SK-N-SH (cell line): ENCODE measurements at regions not wholly inside any gene's neighbourhood (a gene's known extent, or its start where the extent isn't known, plus 50 kb on each side); places are given as distances from the start of the nearest gene placed in this dataset.

Source experiments
- CTCF ChIA-PET: fragments of 300-600, 350-600 bp; formaldehyde crosslinking; extraction: SDS; loops from one replicate; lab custom pipeline; 2021; lab: Yijun Ruan, JAX
- POLR2A ChIA-PET: fragments of 350-600 bp; sonication (Branson Sonifier 250); formaldehyde crosslinking; extraction: SDS; loops from one replicate; lab custom pipeline; 2020; ENCODE audit warnings: antibody characterized with exemption, inconsistent platforms; lab: Yijun Ruan, JAX
- DNase-seq: peaks from one replicate; pipeline ENCODE4 v3.0.0; 2012
- H2AFZ ChIP-seq: fragments of 200-600 bp; sonication (generic); 2 replicates; pipeline ENCODE4 v1.8.1; 2016; ENCODE audit warnings: antibody characterized with exemption, mild to moderate bottlenecking, low read depth
- H3F3A ChIP-seq: fragments of 200-600 bp; sonication (generic); replicated peaks from 2 replicates; pipeline ENCODE3; 2016; ENCODE audit warnings: antibody characterized with exemption, mild to moderate bottlenecking; ENCODE audit not compliant: insufficient read depth
- H3K27ac ChIP-seq, 2 experiments: fragments of 200-500 bp in 1 of 2; fragments of 200-600 bp in 1 of 2; sonication (Bioruptor generic) in 1 of 2; sonication (generic), shearing (Covaris generic) in 1 of 2; 2 replicates each; pipeline versions ENCODE4 v1.5.1 to v1.6.1; 2014 to 2016; ENCODE audit warnings: low read depth in 2 of 2, inconsistent platforms in 1 of 2, low read length in 1 of 2, mild to moderate bottlenecking in 1 of 2, mixed read lengths in 1 of 2
- H3K27me3 ChIP-seq: fragments of 200-600 bp; sonication (generic), shearing (Covaris generic); 2 replicates; pipeline ENCODE4 v1.6.1; 2016; ENCODE audit warnings: mixed run types; ENCODE audit not compliant: insufficient read depth
- H3K36me3 ChIP-seq, 2 experiments: fragments of 200-500 bp in 1 of 2; fragments of 200-600 bp in 1 of 2; sonication (Bioruptor generic) in 1 of 2; sonication (generic) in 1 of 2; replicated peaks in 1 of 2; 2 replicates each; pipeline versions ENCODE3 to v1.5.1; 2014 to 2016; ENCODE audit warnings: low read length in 1 of 2, mild to moderate bottlenecking in 1 of 2; ENCODE audit not compliant: insufficient read depth in 2 of 2, control insufficient read depth in 1 of 2
- H3K4me1 ChIP-seq, 2 experiments: fragments of 200-500 bp in 1 of 2; fragments of 200-600 bp in 1 of 2; sonication (Bioruptor generic) in 1 of 2; sonication (generic), shearing (Covaris generic) in 1 of 2; 2 replicates each; pipeline versions ENCODE4 v1.5.1 to v1.6.1; 2014 to 2016; ENCODE audit warnings: low read depth in 1 of 2, low read length in 1 of 2, mixed run types in 1 of 2; ENCODE audit not compliant: insufficient read depth in 2 of 2, control insufficient read depth in 1 of 2
- H3K4me2 ChIP-seq: fragments of 200-600 bp; sonication (generic), shearing (Covaris generic); 2 replicates; pipeline ENCODE4 v1.6.1; 2017; ENCODE audit warnings: mixed run types
- H3K4me3 ChIP-seq, 2 experiments: fragments of 200-500 bp in 1 of 2; fragments of 200-600 bp in 1 of 2; sonication (Bioruptor generic) in 1 of 2; sonication (generic), shearing (Covaris generic) in 1 of 2; 2 replicates each; pipeline versions ENCODE4 v1.5.1 to v1.8.1; 2014 to 2016; ENCODE audit warnings: low read depth in 2 of 2, inconsistent platforms in 1 of 2, low read length in 1 of 2, mild to moderate bottlenecking in 1 of 2, mixed read lengths in 1 of 2, moderate library complexity in 1 of 2
- H3K79me2 ChIP-seq: fragments of 200-600 bp; sonication (generic); 2 replicates; pipeline ENCODE4 v1.8.1; 2017; ENCODE audit warnings: mild to moderate bottlenecking; ENCODE audit not compliant: insufficient read depth
- H3K9ac ChIP-seq: fragments of 200-600 bp; sonication (generic); 2 replicates; pipeline ENCODE4 v1.6.1; 2017; ENCODE audit warnings: mixed run types
- H3K9me2 ChIP-seq: fragments of 200-600 bp; sonication (generic); 2 replicates; pipeline ENCODE4 v1.6.1; 2017; ENCODE audit warnings: mixed run types
- H3K9me3 ChIP-seq: fragments of 200-600 bp; sonication (generic); 2 replicates; pipeline ENCODE4 v1.6.1; 2017; ENCODE audit warnings: mixed run types, mild to moderate bottlenecking, moderate library complexity
- H4K20me1 ChIP-seq: fragments of 200-600 bp; sonication (generic); 2 replicates; pipeline ENCODE4 v1.6.1; 2017; ENCODE audit warnings: mild to moderate bottlenecking, mixed run types; ENCODE audit not compliant: insufficient read depth
- CTCF ChIP-seq: fragments of 200-600 bp; sonication (generic); IDR thresholded peaks from 2 replicates; pipeline ENCODE4 v1.6.1; 2017; ENCODE audit warnings: antibody characterized with exemption, mild to moderate bottlenecking, moderate library complexity
- ELF1 ChIP-seq: IDR thresholded peaks from 2 replicates; pipeline ENCODE4 v1.4.0; 2012
- EP300 ChIP-seq, 2 experiments: IDR thresholded peaks; 2 replicates each; pipeline versions ENCODE4 v1.4.0 to v1.6.1; 2012; ENCODE audit warnings: borderline replicate concordance in 1 of 2, low read depth in 1 of 2, low read length in 1 of 2
- EZH2phosphoT487 ChIP-seq: fragments of 200-600 bp; sonication (generic); IDR thresholded peaks from 2 replicates; pipeline ENCODE4 v1.6.1; 2017; ENCODE audit warnings: low read depth, mixed run types, mild to moderate bottlenecking, antibody characterized with exemption, moderate library complexity, borderline replicate concordance
- FOSL2 ChIP-seq: IDR thresholded peaks from 2 replicates; pipeline ENCODE4 v1.4.0; 2012; ENCODE audit warnings: low read depth, mild to moderate bottlenecking, moderate library complexity, borderline replicate concordance
- GABPA ChIP-seq: IDR thresholded peaks from 2 replicates; pipeline ENCODE4 v1.4.0; 2012; ENCODE audit warnings: low read depth, mild to moderate bottlenecking
- JUND ChIP-seq: IDR thresholded peaks from 2 replicates; pipeline ENCODE4 v1.4.0; 2012
- MEF2A ChIP-seq: IDR thresholded peaks from 2 replicates; pipeline ENCODE4 v1.4.0; 2012; ENCODE audit warnings: low read depth, borderline replicate concordance
- MXI1 ChIP-seq: IDR thresholded peaks from 2 replicates; pipeline ENCODE4 v1.6.1; 2012; ENCODE audit warnings: mild to moderate bottlenecking, low read depth, low read length, improper control_type of control experiment
- NFIC ChIP-seq: IDR thresholded peaks from 2 replicates; pipeline ENCODE4 v1.4.0; 2012; ENCODE audit warnings: borderline replicate concordance
- POLR2AphosphoS5 ChIP-seq: IDR thresholded peaks from 2 replicates; pipeline ENCODE4 v1.6.1; 2012; ENCODE audit warnings: low read depth, low read length
- RCOR1 ChIP-seq: fragments of 150-350 bp; IDR thresholded peaks from 2 replicates; pipeline ENCODE4 v1.6.1; 2017; ENCODE audit warnings: antibody characterized with exemption, low read length
- REST ChIP-seq: IDR thresholded peaks from 2 replicates; pipeline ENCODE4 v1.6.1; 2012; ENCODE audit warnings: mild to moderate bottlenecking, low read depth, low read length, moderate library complexity
- SIN3A ChIP-seq: IDR thresholded peaks from 2 replicates; pipeline ENCODE4 v1.6.1; 2012; ENCODE audit warnings: low read depth, mild to moderate bottlenecking, low read length, moderate library complexity, borderline replicate concordance
- SMC3 ChIP-seq: IDR thresholded peaks from 2 replicates; pipeline ENCODE4 v1.6.1; 2012; ENCODE audit warnings: low read depth, low read length, improper control_type of control experiment
- YY1 ChIP-seq: IDR thresholded peaks from 2 replicates; pipeline ENCODE4 v1.4.0; 2012; ENCODE audit warnings: low read depth, mild to moderate bottlenecking
- WGBS: methylation state at CpG from one replicate; pipeline ENCODE4 v1.1.6; 2017; ENCODE audit warnings: low lambda C conversion rate; 5-methylcytosine and 5-hydroxymethylcytosine counted together
- TF ChIP-seq, protein P1 (sequence below): fragments of 150-350 bp; IDR thresholded peaks from 2 replicates; pipeline ENCODE4 v1.6.1; 2017; ENCODE audit warnings: antibody characterized with exemption, low read length, low read depth, borderline replicate concordance
- TF ChIP-seq, protein P2 (sequence below): fragments of 150-350 bp; IDR thresholded peaks from 2 replicates; pipeline ENCODE4 v1.6.1; 2016; ENCODE audit warnings: mild to moderate bottlenecking, low read depth, low read length
- TF ChIP-seq, protein P3 (sequence below): IDR thresholded peaks from 2 replicates; pipeline ENCODE4 v1.4.0; 2012; ENCODE audit warnings: low read depth, borderline replicate concordance

- H3K79me2 ChIP-seq, result no peaks in the 10 kb centered on the region
- CTCF ChIA-PET, result no interaction called here
- DNase-seq, result no peak
- H3K9me2 ChIP-seq, result no peaks in the 10 kb centered on the region
- H2AFZ ChIP-seq, result no peak overlapping the region
- no peaks in the 10 kb centered on the region for H3K27me3 ChIP-seq
- no peak overlapping the region for H3K4me3 ChIP-seq
- no peaks in the 10 kb centered on the region for H3F3A ChIP-seq
- H3K9me3 ChIP-seq, result no peaks in the 10 kb centered on the region
- WGBS, result 2% methylated on average over 2 of the region's 2 CpGs
- no peak overlapping the region for H3K4me2 ChIP-seq
- H4K20me1 ChIP-seq, result no peaks in the 10 kb centered on the region
- no peak overlapping the region for H3K9ac ChIP-seq
- TF ChIP-seq GABPA, result no peak
- TF ChIP-seq ELF1, result no peak
- TF ChIP-seq, protein P1, sequence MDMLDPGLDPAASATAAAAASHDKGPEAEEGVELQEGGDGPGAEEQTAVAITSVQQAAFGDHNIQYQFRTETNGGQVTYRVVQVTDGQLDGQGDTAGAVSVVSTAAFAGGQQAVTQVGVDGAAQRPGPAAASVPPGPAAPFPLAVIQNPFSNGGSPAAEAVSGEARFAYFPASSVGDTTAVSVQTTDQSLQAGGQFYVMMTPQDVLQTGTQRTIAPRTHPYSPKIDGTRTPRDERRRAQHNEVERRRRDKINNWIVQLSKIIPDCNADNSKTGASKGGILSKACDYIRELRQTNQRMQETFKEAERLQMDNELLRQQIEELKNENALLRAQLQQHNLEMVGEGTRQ, result no peak
- no peak for TF ChIP-seq JUND
- TF ChIP-seq SMC3, result no peak
- TF ChIP-seq CTCF, result no peak
- no peak for TF ChIP-seq EZH2phosphoT487
- TF ChIP-seq EP300 (IDR thresholded peaks at IDR 0.05; ENCODE audit: borderline replicate concordance in 1 of 2, low read depth in 1 of 2, low read length in 1 of 2), result no peak
- TF ChIP-seq MEF2A, result no peak
- POLR2A ChIA-PET, result no interaction called here
- no peak overlapping the region for H3K27ac ChIP-seq
- H3K36me3 ChIP-seq, result no peaks in the 10 kb centered on the region
- no peaks in the 10 kb centered on the region for H3K4me1 ChIP-seq
Measured at GRCh38 chrX:148416142-148416541, 84.3 kb upstream of the AFF2 start.

GRCh38 chrX:148416931-148417330, 83.5 kb upstream of the AFF2 start:
- Histone ChIP-seq H3K4me2 (no peak overlapping the region), H3F3A (no peaks in the 10 kb centered on the region), H2AFZ (no peak overlapping the region), H3K27ac (no peak overlapping the region), H3K9me2 (no peaks in the 10 kb centered on the region), H3K4me3 (no peak overlapping the region), H3K9me3 (no peaks in the 10 kb centered on the region), H3K4me1 (no peaks in the 10 kb centered on the region), H4K20me1 (no peaks in the 10 kb centered on the region), H3K79me2 (no peaks in the 10 kb centered on the region), H3K36me3 (no peaks in the 10 kb centered on the region), H3K27me3 (no peaks in the 10 kb centered on the region), H3K9ac (no peak overlapping the region)
- ChIA-PET POLR2A (no interaction called here), CTCF (no interaction called here)
- TF ChIP-seq FOSL2 (no peak), ELF1 (no peak), YY1 (no peak), SIN3A (no peak), MXI1 (no peak), NFIC (no peak), SMC3 (no peak), RCOR1 (no peak), REST (no peak), POLR2AphosphoS5 (no peak)
- TF ChIP-seq, protein P2, sequence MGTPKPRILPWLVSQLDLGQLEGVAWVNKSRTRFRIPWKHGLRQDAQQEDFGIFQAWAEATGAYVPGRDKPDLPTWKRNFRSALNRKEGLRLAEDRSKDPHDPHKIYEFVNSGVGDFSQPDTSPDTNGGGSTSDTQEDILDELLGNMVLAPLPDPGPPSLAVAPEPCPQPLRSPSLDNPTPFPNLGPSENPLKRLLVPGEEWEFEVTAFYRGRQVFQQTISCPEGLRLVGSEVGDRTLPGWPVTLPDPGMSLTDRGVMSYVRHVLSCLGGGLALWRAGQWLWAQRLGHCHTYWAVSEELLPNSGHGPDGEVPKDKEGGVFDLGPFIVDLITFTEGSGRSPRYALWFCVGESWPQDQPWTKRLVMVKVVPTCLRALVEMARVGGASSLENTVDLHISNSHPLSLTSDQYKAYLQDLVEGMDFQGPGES, result no peak
- TF ChIP-seq, protein P3, sequence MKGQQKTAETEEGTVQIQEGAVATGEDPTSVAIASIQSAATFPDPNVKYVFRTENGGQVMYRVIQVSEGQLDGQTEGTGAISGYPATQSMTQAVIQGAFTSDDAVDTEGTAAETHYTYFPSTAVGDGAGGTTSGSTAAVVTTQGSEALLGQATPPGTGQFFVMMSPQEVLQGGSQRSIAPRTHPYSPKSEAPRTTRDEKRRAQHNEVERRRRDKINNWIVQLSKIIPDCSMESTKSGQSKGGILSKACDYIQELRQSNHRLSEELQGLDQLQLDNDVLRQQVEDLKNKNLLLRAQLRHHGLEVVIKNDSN, result no peak
- no peak for DNase-seq
- WGBS, result 8% methylated on average over 4 of the region's 4 CpGs
